PC-9 (cell line): ENCODE measurements at regions not wholly inside any gene's neighbourhood (a gene's known extent, or its start where the extent isn't known, plus 50 kb on each side); places are given as distances from the start of the nearest gene placed in this dataset.

Source experiments
- BruUV-seq: library from RNA; stranded (reverse); fragments of 400-500 nt; replicated peaks from 2 replicates; lab custom pipeline; 2021; lab: Mats Ljungman, UMichigan
- CTCF ChIA-PET: fragments of 300-600 bp; sonication (Branson Sonifier 250); formaldehyde crosslinking; loops from one replicate; lab custom pipeline; 2022; ENCODE audit warnings: antibody characterized with exemption; lab: Charles Lee
- POLR2A ChIA-PET: fragments of 300-600 bp; sonication (Branson Sonifier 250); formaldehyde crosslinking; loops from one replicate; lab custom pipeline; 2022; ENCODE audit warnings: antibody characterized with exemption; ENCODE audit not compliant: unreplicated experiment; lab: Charles Lee
- DNase-seq, 2 experiments: peaks; one replicate each; pipeline versions ENCODE4 v3.0.0 to v3.0.0-alpha.2; 2015 to 2022; ENCODE audit warnings: mixed read lengths in 1 of 2
- H2AFZ ChIP-seq: fragments of 200-600 bp; sonication (generic); 2 replicates; pipeline ENCODE4 v1.8.1; 2017; ENCODE audit warnings: antibody characterized with exemption
- H3F3A ChIP-seq: fragments of 200-600 bp; sonication (generic); 2 replicates; pipeline ENCODE4 v1.8.1; 2017; ENCODE audit warnings: antibody characterized with exemption, mild to moderate bottlenecking, low read depth; ENCODE audit not compliant: insufficient read depth
- H3K27ac ChIP-seq: fragments of 200-600 bp; sonication (generic); 2 replicates; pipeline ENCODE4 v1.6.1; 2016; ENCODE audit warnings: mixed run types
- H3K27me3 ChIP-seq: fragments of 200-600 bp; sonication (generic); 2 replicates; pipeline ENCODE4 v1.6.1; 2016; ENCODE audit warnings: low read depth, mixed run types; ENCODE audit not compliant: insufficient read depth
- H3K36me3 ChIP-seq: fragments of 200-600 bp; sonication (generic); 2 replicates; pipeline ENCODE4 v1.6.1; 2016; ENCODE audit warnings: low read depth, mixed run types
- H3K4me1 ChIP-seq: fragments of 200-600 bp; sonication (generic); replicated peaks from 2 replicates; pipeline ENCODE4 v1.6.1; 2016; ENCODE audit warnings: mixed run types; ENCODE audit not compliant: insufficient read depth
- H3K4me2 ChIP-seq: fragments of 200-600 bp; sonication (generic); 2 replicates; pipeline ENCODE4 v1.6.1; 2017; ENCODE audit warnings: mixed run types
- H3K4me3 ChIP-seq: fragments of 200-600 bp; sonication (generic); 2 replicates; pipeline ENCODE4 v1.6.1; 2016; ENCODE audit warnings: mixed run types
- H3K79me2 ChIP-seq: fragments of 200-600 bp; sonication (generic); 2 replicates; pipeline ENCODE4 v1.6.1; 2017; ENCODE audit warnings: low read depth, mixed run types
- H3K9me2 ChIP-seq: fragments of 200-600 bp; sonication (generic); 2 replicates; pipeline ENCODE4 v1.8.1; 2017; ENCODE audit warnings: mild to moderate bottlenecking; ENCODE audit not compliant: insufficient read depth
- H3K9me3 ChIP-seq: fragments of 200-600 bp; sonication (generic); 2 replicates; pipeline ENCODE4 v1.8.1; 2016; ENCODE audit warnings: low read depth; ENCODE audit not compliant: insufficient read depth
- H4K20me1 ChIP-seq: fragments of 200-600 bp; sonication (generic); 2 replicates; pipeline ENCODE4 v1.8.1; 2017; ENCODE audit not compliant: insufficient read depth
- CTCF ChIP-seq: fragments of 200-600 bp; sonication (generic); conservative IDR thresholded peaks from 2 replicates; pipeline ENCODE4 v1.6.1; 2017; ENCODE audit warnings: mixed run types, antibody characterized with exemption, mild to moderate bottlenecking, moderate library complexity
- EZH2 ChIP-seq: fragments of 200-600 bp; sonication (generic); IDR thresholded peaks from 2 replicates; pipeline ENCODE4 v1.8.0; 2017; ENCODE audit warnings: antibody characterized with exemption, low read depth
- intact Hi-C: fragments of 100-400 bp; cut with micrococcal nuclease; formaldehyde crosslinking; loops from one replicate; pipeline ENCODE4 v1.10.0; 2022; ENCODE audit not compliant: unreplicated experiment

- ChIA-PET CTCF (no interaction called here), POLR2A (no interaction called here)
- H4K20me1 ChIP-seq, result no peaks in the 10 kb centered on the region
- no peak overlapping the region for H3K27ac ChIP-seq
- no peak overlapping the region for H3K4me3 ChIP-seq
- no peaks in the 10 kb centered on the region for H3K4me1 ChIP-seq
- H3K4me2 ChIP-seq, result no peak overlapping the region
- H3F3A ChIP-seq, result no peaks in the 10 kb centered on the region
- no peak for TF ChIP-seq CTCF
- no peak for TF ChIP-seq EZH2
- H3K79me2 ChIP-seq, result no peaks in the 10 kb centered on the region
- no peak for DNase-seq
- no peak overlapping the region for H2AFZ ChIP-seq
- intact Hi-C loops, result no loop called here
- no peaks in the 10 kb centered on the region for H3K36me3 ChIP-seq
- BruUV-seq, result no TSS peak
- H3K9me3 ChIP-seq, result no peaks in the 10 kb centered on the region
- H3K27me3 ChIP-seq, result no peaks in the 10 kb centered on the region
- no peaks in the 10 kb centered on the region for H3K9me2 ChIP-seq
These were observed 370.6 kb downstream of the DMRTA1 start for GRCh38 chr9:22817181-22817580.

- no peaks in the 10 kb centered on the region for H3F3A ChIP-seq
- no peak for DNase-seq
- BruUV-seq, result no TSS peak
- H3K9me3 ChIP-seq, result no peaks in the 10 kb centered on the region
- H3K79me2 ChIP-seq, result no peaks in the 10 kb centered on the region
- TF ChIP-seq EZH2 (no peak), CTCF (no peak)
- no peak overlapping the region for H3K4me3 ChIP-seq
- H3K4me1 ChIP-seq, result no peaks in the 10 kb centered on the region
- no peaks in the 10 kb centered on the region for H3K36me3 ChIP-seq
- no peaks in the 10 kb centered on the region for H3K27me3 ChIP-seq
- no peak overlapping the region for H3K27ac ChIP-seq
- H3K4me2 ChIP-seq, result no peak overlapping the region
- POLR2A ChIA-PET, result no interaction called here
- CTCF ChIA-PET, result no interaction called here
- no peak overlapping the region for H2AFZ ChIP-seq
- intact Hi-C loops, result no loop called here
- no peaks in the 10 kb centered on the region for H4K20me1 ChIP-seq
- no peaks in the 10 kb centered on the region for H3K9me2 ChIP-seq
These were observed 382.6 kb downstream of the DMRTA1 start for GRCh38 chr9:22829236-22829635.

GRCh38 chr9:22838266-22838665, 391.6 kb downstream of the DMRTA1 start:
- TF ChIP-seq EZH2, result no peak
- TF ChIP-seq CTCF, result no peak
- ChIA-PET CTCF (no interaction called here), POLR2A (no interaction called here)
- Histone ChIP-seq H3K4me2 (no peak overlapping the region), H3K4me3 (no peak overlapping the region), H2AFZ (no peak overlapping the region), H3K79me2 (no peaks in the 10 kb centered on the region), H4K20me1 (no peaks in the 10 kb centered on the region), H3K27ac (no peak overlapping the region), H3K27me3 (no peaks in the 10 kb centered on the region), H3K4me1 (no peaks in the 10 kb centered on the region), H3F3A (no peaks in the 10 kb centered on the region), H3K9me3 (no peaks in the 10 kb centered on the region), H3K36me3 (no peaks in the 10 kb centered on the region), H3K9me2 (no peaks in the 10 kb centered on the region)
- BruUV-seq, result no TSS peak
- intact Hi-C loops, result no loop called here
- DNase-seq, result no peak
